ENCODE measurements at regions not wholly inside any gene's neighbourhood (a gene's known extent, or its start where the extent isn't known, plus 50 kb on each side); places are given as distances from the start of the nearest gene placed in this dataset.
A peak's percentile ranks its signal among the peaks of the same experiment; 100 is the strongest.

DNA sequence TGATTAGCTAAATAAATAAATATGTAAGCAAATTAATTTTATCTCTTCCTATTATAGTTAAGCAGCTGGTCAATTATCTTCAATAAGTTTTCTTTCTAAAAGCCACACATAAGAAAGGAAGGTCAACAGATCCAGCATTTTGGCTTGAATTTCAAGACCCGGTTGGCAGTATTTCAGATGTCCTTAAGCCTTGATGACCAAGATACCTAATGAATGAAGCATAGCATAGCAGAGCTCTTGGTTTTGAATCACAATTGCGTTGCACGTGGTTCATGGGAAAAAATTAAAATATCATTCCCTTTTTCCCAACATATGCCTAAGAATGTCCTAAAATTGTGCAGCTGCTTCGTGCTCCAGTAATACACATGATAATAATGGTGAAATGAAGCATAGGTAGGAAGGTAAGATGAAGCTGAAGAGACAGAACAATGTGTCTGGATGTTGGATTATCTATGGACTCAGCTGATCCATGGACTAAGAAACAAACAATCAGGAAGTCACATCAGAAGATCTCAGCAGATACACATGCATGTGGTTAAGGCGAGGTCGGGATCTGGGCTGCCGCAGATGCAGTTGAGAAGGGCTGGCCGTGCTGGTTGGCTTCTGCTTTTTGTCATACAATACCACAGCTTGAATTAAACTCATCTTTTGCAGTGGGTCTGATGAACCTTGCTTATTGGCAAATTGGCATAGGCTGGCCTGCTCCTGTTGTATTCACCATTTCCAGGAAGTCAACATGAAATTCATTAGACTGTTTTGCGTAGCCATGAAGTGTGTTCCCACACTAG is 284.9 kb upstream of the RUNX1 start:
- Histone ChIP-seq H3K27me3 (ENCODE audit: control insufficient read depth, insufficient read depth) (no peaks in the 10 kb centered on the region), H3K9me3 (ENCODE audit: control insufficient read depth, low read length) (no peaks in the 10 kb centered on the region), H3K27ac (ENCODE audit: low read length) (no peak overlapping the region), H3K4me1 (ENCODE audit: control insufficient read depth, insufficient read depth, low read length) (no peaks in the 10 kb centered on the region), H3K4me3 (ENCODE audit: low read length) (no peak overlapping the region)
- intact Hi-C loops (cut with DNase I) = no loop called here
- no peak for ATAC-seq
- DNase-seq = peak in 1 of 3 donors; percentile 60
- 74% methylated on average over 9 of the region's 9 CpGs for WGBS

DNA sequence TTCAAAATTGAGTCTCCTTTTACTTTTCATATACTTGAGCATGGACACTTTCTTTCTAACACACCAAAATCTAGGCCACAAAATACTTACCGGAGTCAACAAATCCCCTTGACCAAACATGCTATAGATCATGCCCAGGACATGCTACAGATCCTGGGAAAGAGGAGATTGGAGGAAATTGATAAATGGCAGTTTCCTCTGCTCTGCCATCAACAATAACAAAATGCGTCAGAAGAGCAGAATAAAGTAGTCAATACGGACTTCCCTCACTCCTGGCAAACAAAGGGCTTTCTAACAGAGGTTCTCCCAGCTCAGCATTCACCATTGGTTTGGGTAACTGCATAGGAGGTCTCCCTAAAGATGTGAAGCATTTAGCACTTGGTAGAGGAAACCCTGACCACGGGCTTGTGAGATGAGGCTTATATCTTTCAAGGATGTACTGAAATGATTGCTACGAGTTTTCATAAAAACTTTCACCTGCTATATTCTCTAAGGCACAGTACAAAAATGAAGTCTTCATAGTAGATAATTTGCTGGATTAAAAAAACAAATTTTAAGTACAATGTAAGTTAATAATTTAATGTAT is 283.8 kb upstream of the RUNX1 start:
- no peak overlapping the region for H3K4me3 ChIP-seq (ENCODE audit: low read length)
- DNase-seq (no peak), ATAC-seq (no peak)
- no peaks in the 10 kb centered on the region for H3K4me1 ChIP-seq (ENCODE audit: control insufficient read depth, insufficient read depth, low read length)
- H3K27me3 ChIP-seq (ENCODE audit: control insufficient read depth, insufficient read depth) = no peaks in the 10 kb centered on the region
- no peak overlapping the region for H3K27ac ChIP-seq (ENCODE audit: low read length)
- H3K9me3 ChIP-seq (ENCODE audit: control insufficient read depth, low read length) = no peaks in the 10 kb centered on the region
- 63% methylated on average over 5 of the region's 5 CpGs for WGBS
- intact Hi-C loops (cut with DNase I) = no loop called here

DNA sequence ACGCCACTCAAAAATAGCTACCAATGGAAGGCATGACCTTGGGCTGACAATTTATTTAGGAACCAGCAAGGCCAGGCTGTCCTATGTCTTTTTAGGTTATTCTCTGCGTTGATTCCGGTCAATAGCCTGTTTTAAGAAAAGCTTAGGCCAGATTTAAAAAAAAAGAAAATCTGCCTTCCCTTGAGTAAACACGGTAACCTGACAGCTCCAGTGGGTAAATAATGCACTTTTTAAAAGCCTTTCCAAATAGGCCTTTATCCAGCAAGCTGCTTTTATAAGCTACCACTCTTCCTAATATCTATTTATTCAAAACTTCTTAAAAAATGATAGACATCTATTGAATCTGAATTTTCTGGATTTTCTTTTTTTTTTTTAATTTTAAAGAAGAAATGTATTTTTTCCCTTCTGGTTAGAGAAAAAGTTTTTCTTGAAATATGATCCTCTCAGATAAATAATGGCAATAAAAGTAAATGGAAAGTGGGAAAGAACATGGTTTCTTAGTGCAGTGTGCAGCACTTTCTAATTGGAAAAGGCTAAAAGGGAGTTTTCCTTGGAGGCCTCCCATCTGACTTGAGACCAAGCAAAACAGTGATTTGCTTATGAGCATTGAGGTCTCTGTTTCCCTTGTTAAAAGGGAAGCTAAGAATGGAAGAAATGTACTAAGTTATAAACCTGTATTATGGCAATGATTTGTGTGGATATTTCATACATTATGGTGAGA is 281.0 kb upstream of the RUNX1 start:
- Histone ChIP-seq H3K9me3 (ENCODE audit: control insufficient read depth, low read length) (no peaks in the 10 kb centered on the region), H3K4me3 (ENCODE audit: low read length) (no peak overlapping the region), H3K4me1 (ENCODE audit: control insufficient read depth, insufficient read depth, low read length) (no peaks in the 10 kb centered on the region), H3K27ac (ENCODE audit: low read length) (no peak overlapping the region), H3K27me3 (ENCODE audit: control insufficient read depth, insufficient read depth) (no peaks in the 10 kb centered on the region)
- DNase-seq = no peak
- 70% methylated on average over 4 of the region's 4 CpGs for WGBS
- intact Hi-C loops (cut with DNase I) = no loop called here
- ATAC-seq = peak; percentile 78 to 81

DNA sequence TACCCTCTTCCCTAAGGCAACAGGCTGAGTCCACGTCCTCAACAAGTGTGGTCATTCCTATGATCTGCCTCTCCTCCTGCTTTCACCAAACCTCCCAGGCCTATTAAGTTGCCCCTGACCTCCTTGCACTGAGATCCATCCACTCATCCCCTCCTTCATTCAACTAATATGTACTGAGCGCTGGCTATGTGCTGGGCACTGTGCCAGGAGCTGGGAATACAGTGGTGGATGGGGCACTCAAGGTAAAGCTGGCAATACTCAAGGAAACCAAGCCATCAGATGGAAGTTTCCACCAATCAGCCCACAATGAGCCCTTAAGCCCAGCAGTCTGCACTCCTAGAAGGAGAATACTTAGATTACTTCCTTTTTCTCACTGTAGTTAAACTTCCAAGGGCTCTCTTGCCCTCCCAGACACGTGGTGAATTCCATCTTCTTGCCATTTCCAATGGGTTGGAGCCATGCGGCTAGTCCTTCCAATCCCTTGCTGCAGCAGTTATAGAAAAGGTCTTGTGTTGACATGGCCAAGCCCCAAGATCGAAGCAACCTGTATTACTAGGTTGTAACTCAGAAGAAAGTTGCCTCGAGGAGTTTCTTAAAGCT is 279.9 kb upstream of the RUNX1 start:
- no peak for ATAC-seq
- intact Hi-C loops (cut with DNase I) = no loop called here
- H3K27me3 ChIP-seq (ENCODE audit: control insufficient read depth, insufficient read depth) = no peaks in the 10 kb centered on the region
- WGBS = 75% methylated on average over 6 of the region's 6 CpGs
- H3K9me3 ChIP-seq (ENCODE audit: control insufficient read depth, low read length) = no peaks in the 10 kb centered on the region
- peak in 1 of 3 donors; percentile 52 for DNase-seq
- peaks cover 2% of the 10 kb centered on the region for H3K4me1 ChIP-seq (ENCODE audit: control insufficient read depth, insufficient read depth, low read length)
- no peak overlapping the region for H3K27ac ChIP-seq (ENCODE audit: low read length)
- H3K4me3 ChIP-seq (ENCODE audit: low read length) = no peak overlapping the region

DNA sequence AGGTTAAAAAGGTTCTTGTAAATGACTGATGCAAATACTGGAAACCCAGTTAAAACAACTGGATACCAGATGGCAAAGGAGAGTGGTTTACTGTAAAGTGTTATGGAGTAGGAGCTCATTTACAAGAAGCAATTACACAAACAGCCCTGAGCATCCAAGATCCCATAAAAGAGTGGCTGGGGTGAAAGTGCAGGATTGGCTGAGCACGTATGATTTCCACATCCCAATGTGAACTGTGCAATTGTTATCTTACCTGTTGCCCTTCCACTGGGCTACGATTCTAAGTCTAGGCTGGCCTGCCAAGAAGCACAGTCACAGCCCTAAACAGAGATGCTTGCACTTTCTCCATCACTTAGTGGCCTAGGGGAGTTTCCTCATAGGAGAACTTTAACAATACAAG is 277.6 kb upstream of the RUNX1 start:
- peak in 1 of 3 donors; percentile 26 for DNase-seq
- Histone ChIP-seq H3K4me1 (ENCODE audit: control insufficient read depth, insufficient read depth, low read length) (peaks cover 2% of the 10 kb centered on the region), H3K27ac (ENCODE audit: low read length) (no peak overlapping the region), H3K4me3 (ENCODE audit: low read length) (no peak overlapping the region), H3K27me3 (ENCODE audit: control insufficient read depth, insufficient read depth) (no peaks in the 10 kb centered on the region), H3K9me3 (ENCODE audit: control insufficient read depth, low read length) (no peaks in the 10 kb centered on the region)
- 80% methylated on average over 2 of the region's 2 CpGs for WGBS
- intact Hi-C loops (cut with DNase I) = no loop called here
- ATAC-seq = peak in 1 of 2 donors; percentile 35

DNA sequence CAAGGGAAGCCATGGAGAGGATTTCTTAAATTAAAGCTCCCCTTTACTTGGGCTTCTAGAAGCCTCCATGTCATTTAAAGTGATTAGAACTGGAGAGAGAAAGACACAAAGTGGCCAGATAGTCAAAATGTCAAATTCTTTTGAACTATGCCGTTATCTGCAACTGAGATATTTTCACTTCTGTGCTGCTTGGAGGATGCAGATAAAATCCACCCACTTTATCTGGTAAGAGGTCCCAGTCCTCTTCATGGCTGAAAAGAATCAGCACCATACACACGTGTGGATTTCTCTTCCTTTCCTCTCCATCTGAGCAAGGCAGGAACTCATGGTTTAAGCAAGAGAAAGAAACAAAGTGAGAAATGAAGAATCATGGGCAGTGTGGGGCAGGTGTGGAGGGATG is 276.9 kb upstream of the RUNX1 start:
- no peak overlapping the region for H3K27ac ChIP-seq (ENCODE audit: low read length)
- 21% methylated on average over 2 of the region's 2 CpGs for WGBS

DNA sequence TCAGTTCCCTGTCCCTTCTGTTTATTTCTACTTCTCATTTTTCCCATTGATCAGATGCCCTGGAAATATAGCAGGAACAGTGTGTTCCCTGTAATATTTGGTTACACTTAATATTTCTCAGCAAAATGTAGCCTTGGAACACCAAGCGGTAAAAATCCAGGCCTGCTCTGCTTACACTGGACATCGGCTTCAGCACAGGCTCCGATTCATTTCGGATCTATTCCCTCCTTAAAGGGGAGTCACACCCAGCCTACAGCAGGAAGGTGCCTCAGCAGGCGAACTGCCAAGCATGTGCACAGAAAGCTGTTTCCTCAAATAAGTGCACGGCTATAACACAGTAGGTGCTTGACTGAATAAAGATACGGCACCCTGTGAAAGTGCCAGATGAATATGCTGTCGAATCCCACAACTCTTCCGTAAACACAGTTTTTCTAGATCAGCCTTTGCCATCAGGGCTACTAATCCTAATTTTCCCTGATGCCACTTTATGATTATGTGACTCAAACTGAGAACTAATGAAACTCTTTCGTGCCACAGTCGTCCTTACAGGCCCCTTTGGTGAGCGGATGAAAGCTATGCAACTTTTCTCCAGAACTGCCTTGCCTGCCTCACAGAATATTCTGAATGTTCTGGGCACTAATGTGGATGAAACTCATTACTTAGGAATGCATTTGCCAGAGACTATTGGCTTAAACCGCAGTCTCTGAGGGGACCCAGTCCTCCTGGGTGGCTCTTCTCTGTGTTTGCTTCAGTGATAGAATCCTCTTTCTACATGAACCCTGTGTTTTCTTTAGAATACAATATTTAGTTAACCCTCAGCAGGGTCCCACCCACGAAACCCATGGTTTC is 275.5 kb upstream of the RUNX1 start:
- 67% methylated on average over 14 of the region's 14 CpGs for WGBS
- no peaks in the 10 kb centered on the region for H3K9me3 ChIP-seq (ENCODE audit: control insufficient read depth, low read length)

More for the DNA sequence above, 276.9 kb upstream of the RUNX1 start:
- Histone ChIP-seq H3K4me3 (ENCODE audit: low read length) (no peak overlapping the region), H3K4me1 (ENCODE audit: control insufficient read depth, insufficient read depth, low read length) (peaks cover 2% of the 10 kb centered on the region), H3K27me3 (ENCODE audit: control insufficient read depth, insufficient read depth) (no peaks in the 10 kb centered on the region), H3K9me3 (ENCODE audit: control insufficient read depth, low read length) (no peaks in the 10 kb centered on the region)
- ATAC-seq = no peak
- DNase-seq = no peak
- intact Hi-C loops (cut with DNase I) = no loop called here

DNA sequence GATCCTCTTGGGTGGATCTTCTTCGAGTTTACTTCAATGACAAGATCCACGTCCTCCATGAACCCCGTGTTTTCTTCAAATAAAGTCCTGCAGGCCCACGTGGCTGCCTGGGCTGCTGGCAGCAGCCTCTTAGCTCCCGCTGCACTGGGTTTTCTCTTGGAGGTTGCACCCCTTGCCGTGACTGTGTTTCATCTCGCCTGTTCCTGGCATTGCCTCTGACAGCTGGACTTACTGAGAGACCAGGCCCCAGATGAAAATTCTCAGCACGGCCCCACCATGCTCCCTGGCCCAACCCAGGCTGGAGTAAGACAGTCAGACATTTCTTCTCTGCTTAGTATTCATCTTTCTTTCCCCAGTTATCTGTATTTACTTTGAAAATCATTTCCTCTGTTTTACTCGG is 274.8 kb upstream of the RUNX1 start:
- intact Hi-C loops (cut with DNase I) = no loop called here
- peak; percentile 65 to 88 (median 68) for DNase-seq
- H3K27me3 ChIP-seq (ENCODE audit: control insufficient read depth, insufficient read depth) = no peaks in the 10 kb centered on the region
- no peak overlapping the region for H3K4me3 ChIP-seq (ENCODE audit: low read length)
- no peaks in the 10 kb centered on the region for H3K9me3 ChIP-seq (ENCODE audit: control insufficient read depth, low read length)
- ATAC-seq = peak; percentile 70 to 85
- H3K27ac ChIP-seq (ENCODE audit: low read length) = peak overlapping the region; percentile 23
- H3K4me1 ChIP-seq (ENCODE audit: control insufficient read depth, insufficient read depth, low read length) = peaks cover 2% of the 10 kb centered on the region
- 49% methylated on average over 9 of the region's 9 CpGs for WGBS

More for the DNA sequence above, 275.5 kb upstream of the RUNX1 start:
- ATAC-seq (peak; percentile 61 to 63), DNase-seq (peak in 2 of 3 donors; percentile 23 to 73)
- Histone ChIP-seq H3K27ac (ENCODE audit: low read length) (peak overlapping the region; percentile 76), H3K4me3 (ENCODE audit: low read length) (no peak overlapping the region), H3K27me3 (ENCODE audit: control insufficient read depth, insufficient read depth) (no peaks in the 10 kb centered on the region), H3K4me1 (ENCODE audit: control insufficient read depth, insufficient read depth, low read length) (peaks cover 2% of the 10 kb centered on the region)
- intact Hi-C loops (cut with DNase I) = no loop called here

DNA sequence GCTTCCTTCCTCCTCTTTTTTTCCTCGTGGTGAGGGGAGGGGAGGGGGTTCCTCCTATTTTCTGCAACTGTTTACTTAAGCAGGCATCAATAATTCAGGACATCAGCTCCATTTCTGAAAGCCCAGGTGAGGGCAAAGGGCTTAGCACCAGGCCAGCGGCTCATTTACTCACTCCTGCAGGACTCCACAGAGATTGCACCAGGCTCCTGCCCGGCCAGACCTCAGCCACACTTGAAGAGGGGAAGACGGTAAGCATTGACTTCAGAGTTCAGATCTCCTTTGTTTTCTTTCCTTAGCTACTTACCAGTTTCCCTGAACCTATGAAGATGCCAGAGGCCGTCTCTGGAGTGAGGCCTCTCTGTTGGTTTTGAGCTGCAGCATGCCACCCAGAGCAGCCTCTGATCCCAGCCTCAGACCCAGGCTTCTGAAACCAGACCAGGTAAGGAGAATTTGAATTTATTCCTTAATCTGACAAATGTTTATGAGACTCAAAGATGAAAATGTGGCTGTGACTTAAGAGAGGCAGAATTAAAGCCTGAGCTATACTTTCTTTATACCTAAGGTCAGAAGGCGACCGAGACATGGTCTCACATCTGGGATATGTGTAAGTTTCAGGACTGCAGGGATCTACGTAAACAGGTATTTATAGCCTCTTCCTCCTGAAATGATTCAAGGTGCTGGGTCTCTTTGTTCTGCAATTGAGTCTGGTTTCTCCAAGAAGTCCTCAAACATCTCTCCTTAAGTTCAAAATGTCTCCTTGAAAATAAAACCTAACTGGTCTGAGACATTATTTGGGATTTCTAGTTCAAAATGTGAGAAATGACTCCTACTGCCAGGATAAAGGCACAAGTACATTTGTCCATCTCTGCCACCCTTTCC is 272.5 kb upstream of the RUNX1 start:
- no peak for ATAC-seq
- Histone ChIP-seq H3K27ac (ENCODE audit: low read length) (no peak overlapping the region), H3K27me3 (ENCODE audit: control insufficient read depth, insufficient read depth) (no peaks in the 10 kb centered on the region), H3K4me1 (ENCODE audit: control insufficient read depth, insufficient read depth, low read length) (peaks cover 2% of the 10 kb centered on the region), H3K9me3 (ENCODE audit: control insufficient read depth, low read length) (no peaks in the 10 kb centered on the region), H3K4me3 (ENCODE audit: low read length) (no peak overlapping the region)
- whole genome bisulfite sequencing = 68% methylated on average over 8 of the region's 8 CpGs
- intact Hi-C loops (cut with DNase I) = no loop called here
- DNase-seq = no peak
